CD14-positive monocyte (primary cell): ENCODE measurements at regions not wholly inside any gene's neighbourhood (a gene's known extent, or its start where the extent isn't known, plus 50 kb on each side); places are given as distances from the start of the nearest gene placed in this dataset.

Source experiments
- DNase-seq, 3 donors: peaks; one replicate each; pipeline ENCODE4 v3.0.0-alpha.2; 2011 to 2022
- H2AFZ ChIP-seq: 2 replicates; pipeline ENCODE4 v1.6.0; 2012; ENCODE audit warnings: mild to moderate bottlenecking, low read depth, low read length, inconsistent platforms; ENCODE audit not compliant: insufficient read depth, poor library complexity, severe bottlenecking
- H3K27ac ChIP-seq, 2 donors: 1 replicate in 1 of 2; 2 replicates in 1 of 2; pipeline ENCODE4 v1.5.1; 2012 to 2013; ENCODE audit warnings: low read length in 2 of 2, control low read depth in 1 of 2, inconsistent platforms in 1 of 2, low read depth in 1 of 2, mild to moderate bottlenecking in 1 of 2
- H3K27me3 ChIP-seq, 2 donors: one replicate each; pipeline versions ENCODE4 v1.6.0 to v1.6.1; 2011 to 2013; ENCODE audit warnings: low read length in 2 of 2; ENCODE audit not compliant: control insufficient read depth in 2 of 2, insufficient read depth in 2 of 2
- H3K36me3 ChIP-seq, 2 donors: replicated peaks in 1 of 2; 1 replicate in 1 of 2; 2 replicates in 1 of 2; pipeline versions ENCODE4 v1.5.1 to v1.6.1; 2012 to 2013; ENCODE audit warnings: low read length in 2 of 2, control low read depth in 1 of 2, inconsistent platforms in 1 of 2, mild to moderate bottlenecking in 1 of 2; ENCODE audit not compliant: insufficient read depth in 2 of 2, control insufficient read depth in 1 of 2
- H3K4me1 ChIP-seq, 2 donors: 1 replicate in 1 of 2; 2 replicates in 1 of 2; pipeline versions ENCODE4 v1.5.1 to v1.6.1; 2012 to 2013; ENCODE audit warnings: low read length in 2 of 2, control low read depth in 1 of 2, inconsistent platforms in 1 of 2, mild to moderate bottlenecking in 1 of 2, moderate library complexity in 1 of 2; ENCODE audit not compliant: insufficient read depth in 2 of 2, control insufficient read depth in 1 of 2
- H3K4me2 ChIP-seq: replicated peaks from 2 replicates; pipeline ENCODE3; 2012; ENCODE audit warnings: low read length, moderate library complexity, mild to moderate bottlenecking; ENCODE audit not compliant: poor library complexity, severe bottlenecking; ENCODE audit errors: extremely low read depth
- H3K4me3 ChIP-seq, 3 experiments: fragments of 200-600 bp in 1 of 3; sonication (generic) in 1 of 3; replicated peaks in 1 of 3; 1 replicate in 2 of 3; 2 replicates in 1 of 3; pipeline ENCODE4 v1.5.1; 2011 to 2013; ENCODE audit warnings: low read length in 3 of 3, mild to moderate bottlenecking in 3 of 3, control low read depth in 2 of 3, low read depth in 2 of 3, inconsistent platforms in 1 of 3, moderate library complexity in 1 of 3
- H3K79me2 ChIP-seq: 2 replicates; pipeline ENCODE4 v1.6.0; 2012; ENCODE audit warnings: mild to moderate bottlenecking, control low read depth, inconsistent platforms, low read length, moderate library complexity; ENCODE audit not compliant: insufficient read depth
- H3K9ac ChIP-seq: 2 replicates; pipeline ENCODE4 v1.6.0; 2017; ENCODE audit warnings: low read length, mild to moderate bottlenecking; ENCODE audit not compliant: insufficient read depth, poor library complexity, severe bottlenecking
- H3K9me3 ChIP-seq, 2 donors: replicated peaks in 1 of 2; 1 replicate in 1 of 2; 2 replicates in 1 of 2; pipeline versions ENCODE4 v1.5.1 to v1.6.1; 2012 to 2013; ENCODE audit warnings: low read length in 2 of 2, control low read depth in 1 of 2; ENCODE audit not compliant: control insufficient read depth in 1 of 2, insufficient read depth in 1 of 2
- H4K20me1 ChIP-seq: 2 replicates; pipeline ENCODE4 v1.6.0; 2012; ENCODE audit warnings: mild to moderate bottlenecking, low read length, control low read depth, moderate library complexity; ENCODE audit not compliant: insufficient read depth
- H3K27ac Mint-ChIP-seq, 7 donors: one replicate each; pipeline ENCODE4 v1.8.0; 2020; ENCODE audit warnings: mild to moderate bottlenecking in 7 of 7, mixed read lengths in 7 of 7, moderate library complexity in 6 of 7, inconsistent platforms in 2 of 7
- H3K27me3 Mint-ChIP-seq, 3 donors: one replicate each; pipeline ENCODE4 v1.8.0; 2021 to 2022; ENCODE audit warnings: low read depth in 3 of 3, mild to moderate bottlenecking in 3 of 3, mixed read lengths in 3 of 3, moderate library complexity in 3 of 3, inconsistent platforms in 1 of 3
- H3K36me3 Mint-ChIP-seq, 2 donors: one replicate each; pipeline ENCODE4 v1.8.0; 2020; ENCODE audit warnings: mixed read lengths in 2 of 2, inconsistent platforms in 1 of 2, mild to moderate bottlenecking in 1 of 2
- H3K4me1 Mint-ChIP-seq: one replicate; pipeline ENCODE4 v1.8.0; 2020; ENCODE audit warnings: mild to moderate bottlenecking, mixed read lengths
- H3K4me3 Mint-ChIP-seq, 2 donors: one replicate each; pipeline ENCODE4 v1.8.0; 2020; ENCODE audit warnings: mild to moderate bottlenecking in 2 of 2, mixed read lengths in 2 of 2, moderate library complexity in 1 of 2
- H3K9me3 Mint-ChIP-seq, 7 donors: one replicate each; pipeline ENCODE4 v1.8.0; 2020 to 2022; ENCODE audit warnings: mixed read lengths in 7 of 7, mild to moderate bottlenecking in 6 of 7, moderate library complexity in 6 of 7, inconsistent platforms in 2 of 7
- CTCF ChIP-seq: fragments of 200-600 bp; IDR thresholded peaks from one replicate; pipeline ENCODE4 v1.8.0; 2022; ENCODE audit warnings: antibody characterized with exemption, mild to moderate bottlenecking
- WGBS: methylation state at CpG from one replicate; pipeline ENCODE4 v1.1.5; 2013; ENCODE audit warnings: missing lambda C conversion rate; ENCODE audit not compliant: insufficient coverage; 5-methylcytosine and 5-hydroxymethylcytosine counted together
- intact Hi-C, 2 donors: fragments of 100-400 bp; cut with micrococcal nuclease; formaldehyde crosslinking; loops; one replicate each; pipeline versions ENCODE4 v1.15.0 to v1.15.1; 2023

GRCh38 chr1:38778521-38778920, 81.1 kb downstream of the RRAGC start:
- no peak overlapping the region for H3K4me3 ChIP-seq
- peaks cover 14 to 17% of the 10 kb centered on the region in 2 donors for H3K27me3 ChIP-seq
- no peaks in the 10 kb centered on the region for H3K79me2 ChIP-seq
- no peak overlapping the region for H3K9ac ChIP-seq
- H3K27ac Mint-ChIP-seq = no peak overlapping the region
- no peaks in the 10 kb centered on the region for H3K36me3 Mint-ChIP-seq
- no peaks in the 10 kb centered on the region for H3K4me1 Mint-ChIP-seq
- no peaks in the 10 kb centered on the region for H3K9me3 ChIP-seq
- H4K20me1 ChIP-seq = no peaks in the 10 kb centered on the region
- H3K36me3 ChIP-seq = no peaks in the 10 kb centered on the region
- H3K4me1 ChIP-seq = no peaks in the 10 kb centered on the region
- DNase-seq = no peak
- no peak overlapping the region for H3K27ac ChIP-seq
- no peaks in the 10 kb centered on the region for H3K9me3 Mint-ChIP-seq
- H3K27me3 Mint-ChIP-seq = peaks cover 14 to 38% (median 31%) of the 10 kb centered on the region in 3 donors
- H3K4me3 Mint-ChIP-seq = no peak overlapping the region
- no CpG with 5 or more reads among the region's 1 CpG for WGBS
- intact Hi-C loops = no loop called here
- no peak for TF ChIP-seq CTCF
- no peak overlapping the region for H2AFZ ChIP-seq
- H3K4me2 ChIP-seq = no peak overlapping the region

GRCh38 chr1:38778051-38778450, 81.5 kb downstream of the RRAGC start:
- H3K4me3 ChIP-seq = no peak overlapping the region
- peaks cover 9 to 14% of the 10 kb centered on the region in 2 donors for H3K27me3 ChIP-seq
- no peak overlapping the region for H3K4me3 Mint-ChIP-seq
- intact Hi-C loops = no loop called here
- no peak overlapping the region for H2AFZ ChIP-seq
- no peak for DNase-seq
- H3K4me2 ChIP-seq = no peak overlapping the region
- TF ChIP-seq CTCF = no peak
- H4K20me1 ChIP-seq = no peaks in the 10 kb centered on the region
- no peaks in the 10 kb centered on the region for H3K9me3 Mint-ChIP-seq
- H3K27me3 Mint-ChIP-seq = peaks cover 10 to 33% (median 27%) of the 10 kb centered on the region in 3 donors
- 100% methylated on average over 1 of the region's 2 CpGs for WGBS
- H3K36me3 ChIP-seq = no peaks in the 10 kb centered on the region
- H3K4me1 Mint-ChIP-seq = no peaks in the 10 kb centered on the region
- no peaks in the 10 kb centered on the region for H3K4me1 ChIP-seq
- no peaks in the 10 kb centered on the region for H3K9me3 ChIP-seq
- H3K79me2 ChIP-seq = no peaks in the 10 kb centered on the region
- H3K27ac ChIP-seq = no peak overlapping the region
- H3K36me3 Mint-ChIP-seq = no peaks in the 10 kb centered on the region
- no peak overlapping the region for H3K27ac Mint-ChIP-seq
- no peak overlapping the region for H3K9ac ChIP-seq
